ENCODE measurements at regions not wholly inside any gene's neighbourhood (a gene's known extent, or its start where the extent isn't known, plus 50 kb on each side); places are given as distances from the start of the nearest gene placed in this dataset.

DNA sequence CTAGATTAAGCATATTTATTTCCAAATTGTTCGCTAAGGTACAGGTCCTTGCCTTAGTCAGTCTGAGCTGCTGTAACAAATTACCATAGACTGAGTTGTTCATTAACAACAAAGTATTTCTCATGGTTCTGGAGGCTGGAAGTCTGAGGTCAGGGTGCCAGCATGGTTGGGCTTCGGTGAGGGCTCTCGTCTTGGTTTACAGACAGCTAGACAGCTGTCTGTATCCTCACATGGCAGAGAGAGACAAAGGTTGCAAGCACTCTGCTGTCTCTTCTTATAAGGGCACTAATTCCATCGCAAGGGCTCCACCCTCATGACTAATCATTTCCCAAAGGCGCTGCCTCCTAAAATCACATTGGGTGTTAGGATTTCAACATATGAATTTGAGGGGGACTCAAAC lies 115.3 kb upstream of the GMDS start:
- DNase-seq (ENCODE audit: low read depth) = no peak
- H3K4me3 ChIP-seq (ENCODE audit: low read depth, low read length) = no peak overlapping the region
- TF ChIP-seq, protein P1, sequence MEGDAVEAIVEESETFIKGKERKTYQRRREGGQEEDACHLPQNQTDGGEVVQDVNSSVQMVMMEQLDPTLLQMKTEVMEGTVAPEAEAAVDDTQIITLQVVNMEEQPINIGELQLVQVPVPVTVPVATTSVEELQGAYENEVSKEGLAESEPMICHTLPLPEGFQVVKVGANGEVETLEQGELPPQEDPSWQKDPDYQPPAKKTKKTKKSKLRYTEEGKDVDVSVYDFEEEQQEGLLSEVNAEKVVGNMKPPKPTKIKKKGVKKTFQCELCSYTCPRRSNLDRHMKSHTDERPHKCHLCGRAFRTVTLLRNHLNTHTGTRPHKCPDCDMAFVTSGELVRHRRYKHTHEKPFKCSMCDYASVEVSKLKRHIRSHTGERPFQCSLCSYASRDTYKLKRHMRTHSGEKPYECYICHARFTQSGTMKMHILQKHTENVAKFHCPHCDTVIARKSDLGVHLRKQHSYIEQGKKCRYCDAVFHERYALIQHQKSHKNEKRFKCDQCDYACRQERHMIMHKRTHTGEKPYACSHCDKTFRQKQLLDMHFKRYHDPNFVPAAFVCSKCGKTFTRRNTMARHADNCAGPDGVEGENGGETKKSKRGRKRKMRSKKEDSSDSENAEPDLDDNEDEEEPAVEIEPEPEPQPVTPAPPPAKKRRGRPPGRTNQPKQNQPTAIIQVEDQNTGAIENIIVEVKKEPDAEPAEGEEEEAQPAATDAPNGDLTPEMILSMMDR (IDR thresholded peaks at IDR 0.05; ENCODE audit: control insufficient read depth, extremely low read depth, insufficient read depth) = no peak

DNA sequence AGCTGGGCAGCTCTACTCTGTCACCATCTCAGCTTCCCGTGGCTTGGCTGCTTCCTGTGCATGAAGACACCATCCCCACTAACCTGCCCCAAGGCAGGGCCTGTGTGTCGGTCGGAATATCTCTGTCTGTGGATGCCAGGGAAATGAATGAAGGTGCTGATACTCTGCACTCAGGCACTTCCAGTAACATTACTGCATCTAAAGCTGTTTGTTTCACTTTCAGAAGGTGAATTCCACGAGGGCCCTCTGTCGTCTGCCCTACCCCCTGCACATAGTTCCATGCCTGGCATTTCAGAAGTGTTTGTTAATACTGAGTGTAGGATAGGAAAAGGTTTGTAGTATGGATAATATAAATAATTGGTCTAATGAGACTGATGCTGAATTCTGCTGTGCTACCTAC lies 114.7 kb upstream of the GMDS start:
- no peak for DNase-seq (ENCODE audit: low read depth)
- TF ChIP-seq, protein P1 (IDR thresholded peaks at IDR 0.05; ENCODE audit: control insufficient read depth, extremely low read depth, insufficient read depth) = no peak

DNA sequence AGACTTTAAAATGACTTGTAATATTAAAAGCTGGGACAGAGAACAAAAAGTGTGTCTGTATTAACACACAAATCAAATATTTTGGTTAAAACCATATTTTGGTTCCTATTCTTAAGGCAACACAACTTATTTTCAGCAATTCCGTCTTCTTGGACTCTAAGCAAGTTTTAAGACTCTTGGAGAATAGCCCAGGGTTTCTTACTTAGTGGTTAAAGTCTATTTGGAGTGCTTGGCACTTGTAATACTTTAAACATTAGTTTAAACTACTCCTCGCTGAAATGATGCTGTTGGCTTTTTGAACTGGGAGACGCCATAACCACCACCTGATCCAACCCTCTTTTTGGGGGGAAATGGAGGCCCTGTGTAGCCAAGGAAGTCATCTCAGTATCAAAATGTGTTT lies 109.7 kb upstream of the GMDS start:
- H3K4me3 ChIP-seq (ENCODE audit: low read depth, low read length) = no peak overlapping the region
- DNase-seq (ENCODE audit: low read depth) = no peak
- TF ChIP-seq, protein P1 (IDR thresholded peaks at IDR 0.05; ENCODE audit: control insufficient read depth, extremely low read depth, insufficient read depth) = no peak

More for the DNA sequence above, 114.7 kb upstream of the GMDS start:
- no peak overlapping the region for H3K4me3 ChIP-seq (ENCODE audit: low read depth, low read length)

DNA sequence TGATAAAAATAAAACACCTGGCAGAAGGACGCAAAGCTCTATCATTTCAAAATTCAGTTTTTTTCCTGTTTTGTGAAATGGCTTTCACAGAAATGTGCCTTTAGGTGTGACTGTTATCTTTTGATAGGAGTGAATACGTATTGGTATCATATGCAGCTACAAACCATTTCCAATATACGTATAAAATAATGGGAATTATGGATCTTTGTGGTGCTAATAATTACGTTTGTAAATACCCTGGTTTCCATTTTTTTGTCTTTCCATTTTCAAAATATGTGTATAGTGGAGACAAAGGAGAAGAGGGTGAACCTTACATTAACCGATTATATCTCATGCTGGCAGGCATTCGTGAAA lies 108.7 kb upstream of the GMDS start:
- no peak for DNase-seq (ENCODE audit: low read depth)
- TF ChIP-seq, protein P1 (IDR thresholded peaks at IDR 0.05; ENCODE audit: control insufficient read depth, extremely low read depth, insufficient read depth) = no peak
- H3K4me3 ChIP-seq (ENCODE audit: low read depth, low read length) = no peak overlapping the region

DNA sequence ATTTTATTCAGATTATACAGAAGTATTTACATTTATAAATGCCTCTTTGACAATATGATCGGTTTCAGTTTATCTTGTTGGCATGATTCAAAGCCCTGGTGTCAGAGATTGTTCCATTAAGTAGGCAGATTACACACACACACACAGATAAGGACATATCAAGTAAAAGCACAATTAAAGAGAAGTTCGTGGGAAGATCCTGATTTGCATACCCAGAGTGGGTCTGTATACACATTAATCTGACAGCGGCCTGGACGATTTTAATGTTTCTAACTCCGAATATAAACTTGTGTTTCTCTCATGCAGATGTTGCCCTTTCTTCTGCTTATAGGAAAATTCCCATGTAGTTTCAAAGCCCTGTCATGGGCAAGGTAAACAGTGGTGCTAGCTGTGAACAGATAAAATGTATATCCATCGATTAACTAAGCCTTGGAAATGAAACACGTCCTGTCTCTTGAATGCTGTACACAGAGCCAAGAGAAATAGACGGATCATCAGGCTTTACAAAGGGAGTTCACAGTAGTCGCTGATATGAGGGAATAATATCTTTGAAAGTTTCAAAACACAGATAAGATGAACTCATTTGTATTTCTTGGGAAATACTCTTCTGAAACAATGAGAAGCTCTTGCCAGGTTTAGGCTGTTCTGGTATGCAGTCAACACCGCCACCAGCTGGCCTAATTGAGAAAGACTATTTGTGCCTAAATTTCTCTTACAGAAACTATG lies 108.2 kb upstream of the GMDS start:
- peak; percentile 56 for DNase-seq (ENCODE audit: low read depth)
- TF ChIP-seq, protein P1 (IDR thresholded peaks at IDR 0.05; ENCODE audit: control insufficient read depth, extremely low read depth, insufficient read depth) = peak; percentile 81
- H3K4me3 ChIP-seq (ENCODE audit: low read depth, low read length) = no peak overlapping the region

DNA sequence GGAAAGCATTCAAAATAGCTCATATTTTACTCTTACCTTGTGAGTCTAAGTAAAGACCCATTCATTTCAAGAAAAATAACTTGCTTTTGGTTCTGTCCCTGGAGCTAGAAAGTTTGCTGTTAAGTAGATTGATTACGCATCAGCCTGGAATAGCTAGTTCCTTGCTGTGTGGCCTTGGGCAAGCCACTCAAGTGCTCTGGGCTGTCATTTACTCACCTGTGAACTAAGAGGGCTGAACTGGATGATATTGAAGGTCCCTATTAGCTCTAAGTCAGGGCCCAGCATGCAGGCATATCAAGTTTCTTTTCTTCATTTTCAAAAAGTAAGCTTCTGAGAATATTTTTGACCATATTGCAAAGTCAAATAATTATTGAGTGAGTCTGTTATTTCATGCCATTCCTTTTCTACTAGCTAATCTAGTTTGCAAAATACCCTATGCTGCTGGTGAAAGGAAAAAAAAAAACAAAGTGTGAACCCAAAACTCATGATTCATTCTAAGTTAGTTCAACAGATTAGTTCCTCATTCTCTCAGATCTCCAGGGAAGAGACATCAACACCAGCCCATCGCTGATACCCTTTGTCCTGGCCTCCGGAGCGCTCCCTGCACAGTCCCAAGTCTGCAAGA lies 106.5 kb upstream of the GMDS start:
- no peak for DNase-seq (ENCODE audit: low read depth)
- H3K4me3 ChIP-seq (ENCODE audit: low read depth, low read length) = no peak overlapping the region
- TF ChIP-seq, protein P1 (IDR thresholded peaks at IDR 0.05; ENCODE audit: control insufficient read depth, extremely low read depth, insufficient read depth) = no peak

DNA sequence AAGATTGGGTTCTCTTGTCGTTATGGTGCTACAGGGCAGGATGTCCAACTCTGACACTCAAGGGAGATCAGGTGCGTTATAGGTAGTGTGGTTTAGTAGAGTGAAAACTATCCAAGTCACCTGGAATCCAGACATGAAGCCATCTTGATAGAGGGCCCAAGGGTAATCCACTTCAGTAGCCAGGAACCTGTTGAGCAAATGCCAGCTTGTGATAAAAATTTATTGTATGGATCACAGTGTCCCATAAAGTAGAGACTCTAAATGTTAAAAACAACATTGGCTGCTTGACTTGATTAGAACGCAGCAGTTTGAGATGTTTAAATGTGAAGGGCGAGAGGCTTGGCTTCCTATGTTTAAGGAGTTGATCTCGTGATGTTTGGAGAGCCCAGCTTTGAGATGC lies 105.7 kb upstream of the GMDS start:
- TF ChIP-seq, protein P1 (IDR thresholded peaks at IDR 0.05; ENCODE audit: control insufficient read depth, extremely low read depth, insufficient read depth) = no peak
- DNase-seq (ENCODE audit: low read depth) = peak; percentile 6
- H3K4me3 ChIP-seq (ENCODE audit: low read depth, low read length) = no peak overlapping the region

All from LNCaP clone FGC (cell line).